ENCODE measurements at regions not wholly inside any gene's neighbourhood (a gene's known extent, or its start where the extent isn't known, plus 50 kb on each side); places are given as distances from the start of the nearest gene placed in this dataset.

DNA sequence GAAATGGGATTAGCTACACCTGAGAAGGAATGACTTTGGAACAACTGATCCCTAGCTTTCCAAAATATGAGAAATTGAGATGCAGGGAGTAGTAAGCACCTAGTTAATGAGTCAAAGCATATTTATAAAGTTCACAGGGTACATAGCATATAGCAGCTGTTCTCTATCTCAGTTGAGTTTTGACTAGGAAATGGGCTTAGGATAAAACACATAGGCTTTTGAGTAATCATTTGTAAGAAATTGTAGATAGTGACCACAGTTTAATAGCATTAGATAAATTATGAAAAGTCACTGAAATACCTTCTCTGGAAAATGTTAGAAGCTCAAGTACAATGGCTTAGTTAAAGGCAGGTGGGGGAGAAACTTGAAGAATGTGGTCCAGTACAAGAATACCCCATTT, 444.7 kb upstream of the TNP1 start:
- intact Hi-C loops (cut with DNase I): no loop called here
- Histone ChIP-seq H3K36me3 (no peaks in the 10 kb centered on the region), H3K27ac (no peak overlapping the region), H3K9me3 (no peaks in the 10 kb centered on the region), H3K27me3 (peaks cover 0 to 62% (median 0%) of the 10 kb centered on the region in 7 donors), H3K4me3 (no peak overlapping the region), H3K4me1 (peaks cover 0 to 7% (median 5%) of the 10 kb centered on the region in 9 donors)
- ATAC-seq (no peak), DNase-seq (no peak)
- TF ChIP-seq, protein P1, sequence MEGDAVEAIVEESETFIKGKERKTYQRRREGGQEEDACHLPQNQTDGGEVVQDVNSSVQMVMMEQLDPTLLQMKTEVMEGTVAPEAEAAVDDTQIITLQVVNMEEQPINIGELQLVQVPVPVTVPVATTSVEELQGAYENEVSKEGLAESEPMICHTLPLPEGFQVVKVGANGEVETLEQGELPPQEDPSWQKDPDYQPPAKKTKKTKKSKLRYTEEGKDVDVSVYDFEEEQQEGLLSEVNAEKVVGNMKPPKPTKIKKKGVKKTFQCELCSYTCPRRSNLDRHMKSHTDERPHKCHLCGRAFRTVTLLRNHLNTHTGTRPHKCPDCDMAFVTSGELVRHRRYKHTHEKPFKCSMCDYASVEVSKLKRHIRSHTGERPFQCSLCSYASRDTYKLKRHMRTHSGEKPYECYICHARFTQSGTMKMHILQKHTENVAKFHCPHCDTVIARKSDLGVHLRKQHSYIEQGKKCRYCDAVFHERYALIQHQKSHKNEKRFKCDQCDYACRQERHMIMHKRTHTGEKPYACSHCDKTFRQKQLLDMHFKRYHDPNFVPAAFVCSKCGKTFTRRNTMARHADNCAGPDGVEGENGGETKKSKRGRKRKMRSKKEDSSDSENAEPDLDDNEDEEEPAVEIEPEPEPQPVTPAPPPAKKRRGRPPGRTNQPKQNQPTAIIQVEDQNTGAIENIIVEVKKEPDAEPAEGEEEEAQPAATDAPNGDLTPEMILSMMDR (IDR thresholded peaks at IDR 0.05): no peak

DNA sequence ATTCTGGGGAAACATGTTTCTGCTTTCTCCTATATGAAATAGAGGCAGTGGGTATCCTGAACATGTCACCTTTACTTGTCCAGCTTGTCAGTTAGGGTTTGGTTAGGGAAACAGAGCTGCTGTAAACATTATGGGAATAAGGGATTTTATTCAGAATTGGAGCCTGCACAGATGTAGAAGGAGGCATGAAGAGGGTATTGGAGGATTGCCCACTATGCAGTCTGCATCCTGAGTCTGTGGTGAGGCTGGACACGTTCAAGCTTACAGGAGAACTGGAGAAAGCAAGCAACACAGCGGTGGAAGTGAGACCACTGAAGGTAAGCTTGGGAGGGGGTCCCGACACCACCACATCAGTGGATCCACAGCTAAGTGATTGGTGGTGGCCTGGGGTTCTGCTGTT, 443.0 kb upstream of the TNP1 start:
- Histone ChIP-seq H3K9me3 (no peaks in the 10 kb centered on the region), H3K4me3 (no peak overlapping the region), H3K36me3 (no peaks in the 10 kb centered on the region), H3K27ac (no peak overlapping the region), H3K4me1 (peaks cover 0 to 10% (median 5%) of the 10 kb centered on the region in 9 donors), H3K27me3 (peaks cover 0 to 55% (median 0%) of the 10 kb centered on the region in 7 donors)
- DNase-seq (no peak), ATAC-seq (no peak)
- TF ChIP-seq, protein P1 (IDR thresholded peaks at IDR 0.05): no peak
- WGBS, 2 donors: 86 to 88% methylated on average over 3 of the region's 3 CpGs
- intact Hi-C loops (cut with DNase I): no loop called here

DNA sequence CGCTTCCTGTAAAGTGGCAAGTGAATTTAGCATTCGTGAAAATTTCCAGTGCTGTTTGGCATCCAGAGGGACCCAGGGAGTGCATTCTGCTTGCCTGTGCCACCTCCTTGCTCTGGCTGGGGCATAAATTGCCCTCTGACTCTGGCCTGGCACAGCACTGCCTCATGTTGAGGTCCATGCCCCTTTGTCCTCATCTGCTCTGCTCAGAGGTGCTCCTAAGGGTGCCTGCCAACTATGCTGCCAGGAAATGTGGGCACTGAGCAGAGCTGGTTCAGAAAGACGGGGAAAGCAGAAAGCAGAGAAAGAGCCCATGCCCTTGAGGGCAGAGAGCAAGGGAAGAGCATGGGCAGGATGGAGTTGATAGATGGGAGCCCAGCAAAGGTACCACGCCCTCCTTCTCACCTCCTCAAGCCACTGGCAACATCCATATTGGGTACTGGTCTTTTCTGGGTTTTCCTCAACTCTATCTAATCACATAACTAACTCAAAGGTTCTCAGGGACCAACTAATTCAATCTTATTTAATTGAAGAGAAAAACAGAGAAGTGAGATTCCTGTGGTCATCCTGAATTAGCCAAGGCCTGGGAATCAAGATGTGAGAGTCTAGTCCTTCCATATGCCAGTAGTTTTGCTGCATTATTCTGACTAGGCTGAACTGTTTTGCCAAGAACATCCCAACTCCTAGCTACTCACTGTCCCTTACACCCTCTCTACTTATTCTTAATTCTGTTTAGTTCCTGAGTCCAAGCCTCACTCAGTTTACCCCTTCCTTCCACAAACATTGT, 441.5 kb upstream of the TNP1 start:
- Histone ChIP-seq H3K9me3 (peaks cover 0 to 14% (median 7%) of the 10 kb centered on the region in 11 donors), H3K4me3 (no peak overlapping the region), H3K27ac (no peak overlapping the region), H3K27me3 (peaks cover 0 to 41% (median 0%) of the 10 kb centered on the region in 7 donors), H3K4me1 (peaks cover 0 to 10% (median 5%) of the 10 kb centered on the region in 9 donors), H3K36me3 (no peaks in the 10 kb centered on the region)
- TF ChIP-seq, protein P1 (IDR thresholded peaks at IDR 0.05): no peak
- DNase-seq: peak; percentile 13 to 19
- intact Hi-C loops (cut with DNase I): no loop called here
- WGBS, 2 donors: 67 to 78% methylated on average over 4 of the region's 4 CpGs
- ATAC-seq: peak in 7 of 8 donors; percentile 67 to 88 (median 81)

DNA sequence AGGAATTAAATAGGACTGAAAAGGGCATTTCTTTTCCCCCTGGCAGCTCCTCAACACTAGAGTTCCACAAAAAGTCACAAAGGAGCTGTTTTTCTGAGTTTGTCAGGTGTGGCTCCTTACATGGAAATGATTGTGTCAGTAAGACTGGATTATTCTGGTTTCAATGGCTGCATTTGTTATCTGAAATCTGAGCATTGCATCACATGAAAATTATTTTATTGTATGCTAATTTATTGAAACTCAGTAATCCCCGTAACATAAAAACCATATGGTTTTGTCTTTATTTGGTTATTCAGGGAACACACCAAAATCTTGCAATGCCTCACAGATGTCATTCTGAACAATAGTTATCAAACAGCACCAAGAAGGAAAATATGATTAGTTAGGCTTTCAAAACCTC, 439.7 kb upstream of the TNP1 start:
- Histone ChIP-seq H3K4me3 (no peak overlapping the region), H3K4me1 (peaks cover 0 to 10% (median 5%) of the 10 kb centered on the region in 9 donors), H3K27me3 (peaks cover 0 to 29% (median 0%) of the 10 kb centered on the region in 7 donors), H3K27ac (peak overlapping the region in 1 of 10 donors; percentile 28), H3K36me3 (no peaks in the 10 kb centered on the region), H3K9me3 (peaks cover 0 to 19% (median 7%) of the 10 kb centered on the region in 11 donors)
- DNase-seq: no peak
- peak in 1 of 8 donors; percentile 30 for ATAC-seq
- WGBS, 2 donors: 60 to 74% methylated on average over 1 of the region's 1 CpG
- TF ChIP-seq, protein P1 (IDR thresholded peaks at IDR 0.05): no peak
- intact Hi-C loops (cut with DNase I): no loop called here
